GM19463 (cell line): ENCODE measurements at regions not wholly inside any gene's neighbourhood (a gene's known extent, or its start where the extent isn't known, plus 50 kb on each side); places are given as distances from the start of the nearest gene placed in this dataset.
"Not testable (repeated sequence)": the region's sequence is repeated elsewhere in the genome, so short reads cannot be mapped to it uniquely, and the experiment has no call there.

Experiments used
- ATAC-seq: cut with Tn5 transposase; IDR thresholded peaks from one replicate; pipeline ENCODE4 v1.9.1; 2021; ENCODE audit warnings: mild to moderate bottlenecking, moderate library complexity; ENCODE audit not compliant: unreplicated experiment

DNA sequence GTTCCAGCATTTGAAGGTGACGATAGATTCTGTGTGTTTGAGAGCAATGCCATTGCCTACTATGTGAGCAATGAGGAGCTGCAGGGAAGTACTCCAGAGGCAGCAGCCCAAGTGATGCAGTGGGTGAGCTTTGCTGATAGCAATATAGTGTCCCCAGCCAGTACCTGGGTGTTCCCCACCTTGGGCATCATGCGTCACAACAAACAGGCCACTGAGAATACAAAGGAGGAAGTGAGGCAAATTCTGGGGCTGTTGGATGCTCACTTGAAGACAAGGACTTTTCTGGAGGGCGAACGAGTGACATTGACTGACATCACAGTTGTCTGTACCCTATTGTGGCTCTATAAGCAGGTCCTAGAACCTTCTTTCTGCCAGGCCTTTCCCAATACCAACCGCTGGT, 142.0 kb downstream of the PLS3 start:
- ATAC-seq: no peak

DNA sequence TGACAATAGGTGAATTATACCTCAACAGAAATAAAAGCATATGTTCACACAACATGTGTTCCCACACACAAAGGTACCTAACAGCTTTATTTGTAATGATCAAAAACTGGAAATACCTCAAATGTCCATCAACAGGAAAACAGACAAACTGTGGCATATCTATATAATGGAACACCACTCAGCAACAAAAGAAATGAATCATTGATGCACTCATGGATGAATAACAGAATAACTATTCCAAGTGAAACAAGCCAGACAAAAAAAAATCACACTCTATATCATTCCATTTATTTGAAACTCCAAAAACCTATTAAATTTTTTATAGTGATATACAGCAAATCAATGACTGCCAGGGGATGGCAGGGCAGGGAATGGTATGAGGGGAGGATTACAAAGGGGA, 148.1 kb downstream of the PLS3 start:
- ATAC-seq: no peak

DNA sequence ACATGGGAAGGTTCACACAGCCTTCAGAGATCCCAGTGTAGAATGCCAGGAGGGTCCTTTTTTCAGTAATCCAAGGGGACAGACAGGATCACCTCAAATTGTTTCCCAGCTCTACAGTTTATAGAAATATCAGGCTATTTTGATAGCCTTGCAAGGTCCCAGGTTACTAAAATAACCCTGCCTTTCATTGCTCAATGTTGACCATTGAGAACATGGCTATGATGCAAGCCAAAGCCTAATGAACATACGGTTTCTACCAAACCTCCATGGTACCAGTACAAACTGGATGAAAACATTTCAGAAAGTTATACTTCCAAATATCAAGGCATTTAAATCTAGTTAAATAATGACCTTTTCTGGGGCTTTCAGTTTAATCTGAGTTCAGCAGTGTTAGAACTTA, 151.5 kb downstream of the PLS3 start:
- no peak for ATAC-seq

DNA sequence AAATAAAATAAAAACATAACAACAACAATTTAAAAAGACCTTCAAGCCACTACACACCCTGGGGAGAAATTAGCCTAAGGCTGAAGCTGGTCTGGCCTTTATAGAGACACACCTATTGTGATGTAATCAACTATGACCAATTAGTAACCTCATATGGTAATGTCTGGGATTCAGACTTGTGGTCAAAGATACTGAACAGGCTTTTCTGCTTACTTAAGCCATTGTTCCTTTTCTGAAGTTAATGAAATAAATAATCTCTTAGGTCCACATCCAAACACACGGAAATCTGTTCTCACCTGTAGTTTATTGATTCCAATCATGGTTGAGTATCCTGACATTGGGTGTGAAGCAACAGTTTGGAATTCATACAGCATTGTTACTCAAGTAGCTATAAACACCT, 152.5 kb downstream of the PLS3 start:
- ATAC-seq: no peak

DNA sequence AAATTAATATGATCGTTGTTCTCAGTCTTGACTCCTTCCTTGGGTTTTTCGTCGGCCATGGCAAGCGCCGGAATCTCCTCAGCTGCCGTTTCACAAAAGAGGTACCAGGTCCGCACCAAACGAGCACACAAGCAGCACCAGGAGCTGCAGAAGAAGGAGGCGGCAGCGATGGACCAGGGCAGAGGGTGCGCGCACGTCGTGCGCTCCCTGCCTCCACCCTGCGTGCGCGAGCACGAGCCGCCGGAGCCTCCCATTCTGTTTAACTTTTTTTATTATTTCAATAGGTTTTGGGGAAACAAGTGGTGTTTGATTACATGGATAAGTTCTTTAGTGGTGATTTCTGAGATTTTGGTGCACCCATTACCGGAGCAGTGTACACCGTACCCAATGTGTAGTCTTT, 158.2 kb downstream of the PLS3 start:
- no peak for ATAC-seq

DNA sequence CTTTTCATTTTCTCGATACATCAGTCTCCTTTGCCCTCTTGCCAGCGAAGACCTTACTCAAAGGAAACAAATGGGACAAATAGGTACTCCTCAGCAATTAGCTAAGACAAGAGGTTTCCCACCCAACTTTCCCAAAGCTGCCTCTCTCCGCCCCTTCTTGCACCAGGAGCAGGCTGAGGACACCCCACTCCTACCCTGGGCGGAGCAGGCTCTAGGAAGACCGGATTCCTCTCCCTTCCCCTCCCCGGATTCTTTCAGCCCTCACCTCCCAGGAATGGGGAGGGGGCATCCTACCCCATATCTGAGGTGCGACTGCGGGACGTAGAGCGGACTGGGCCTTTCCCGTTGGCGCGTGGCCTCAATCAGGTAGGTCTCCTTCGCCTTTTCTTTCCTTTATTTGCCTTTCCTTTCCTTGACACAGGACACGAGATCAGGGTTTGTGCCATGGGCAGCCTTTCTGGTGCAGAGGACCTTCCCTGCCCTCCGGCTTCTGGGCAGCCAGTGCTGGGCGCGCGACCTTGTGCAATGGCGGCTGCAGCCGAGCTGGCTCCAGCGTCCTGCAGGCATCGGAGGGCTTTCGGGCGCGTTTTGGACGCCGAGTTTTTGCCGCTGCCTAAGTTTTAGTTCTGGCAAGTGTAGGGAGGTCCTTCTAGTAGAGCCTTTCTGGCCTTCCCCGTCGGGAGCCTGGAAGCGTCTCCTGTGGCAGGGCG, 161.9 kb downstream of the PLS3 start:
- not testable (repeated sequence) for ATAC-seq

DNA sequence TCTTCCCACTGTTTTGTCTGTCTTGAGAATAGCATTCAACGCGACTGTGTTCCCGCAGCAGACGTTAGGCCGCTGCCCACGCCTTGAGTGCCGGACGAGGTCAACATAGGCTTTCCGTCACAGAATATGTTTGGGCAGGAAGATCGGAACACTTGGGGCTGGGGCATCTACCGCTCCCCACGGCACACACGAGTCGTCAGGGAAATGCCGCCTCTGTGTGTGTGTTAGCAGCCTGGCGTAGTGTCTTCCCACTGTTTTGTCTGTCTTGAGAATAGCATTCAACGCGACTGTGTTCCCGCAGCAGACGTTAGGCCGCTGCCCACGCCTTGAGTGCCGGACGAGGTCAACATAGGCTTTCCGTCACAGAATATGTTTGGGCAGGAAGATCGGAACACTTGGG, 164.4 kb downstream of the PLS3 start:
- not testable (repeated sequence) for ATAC-seq

DNA sequence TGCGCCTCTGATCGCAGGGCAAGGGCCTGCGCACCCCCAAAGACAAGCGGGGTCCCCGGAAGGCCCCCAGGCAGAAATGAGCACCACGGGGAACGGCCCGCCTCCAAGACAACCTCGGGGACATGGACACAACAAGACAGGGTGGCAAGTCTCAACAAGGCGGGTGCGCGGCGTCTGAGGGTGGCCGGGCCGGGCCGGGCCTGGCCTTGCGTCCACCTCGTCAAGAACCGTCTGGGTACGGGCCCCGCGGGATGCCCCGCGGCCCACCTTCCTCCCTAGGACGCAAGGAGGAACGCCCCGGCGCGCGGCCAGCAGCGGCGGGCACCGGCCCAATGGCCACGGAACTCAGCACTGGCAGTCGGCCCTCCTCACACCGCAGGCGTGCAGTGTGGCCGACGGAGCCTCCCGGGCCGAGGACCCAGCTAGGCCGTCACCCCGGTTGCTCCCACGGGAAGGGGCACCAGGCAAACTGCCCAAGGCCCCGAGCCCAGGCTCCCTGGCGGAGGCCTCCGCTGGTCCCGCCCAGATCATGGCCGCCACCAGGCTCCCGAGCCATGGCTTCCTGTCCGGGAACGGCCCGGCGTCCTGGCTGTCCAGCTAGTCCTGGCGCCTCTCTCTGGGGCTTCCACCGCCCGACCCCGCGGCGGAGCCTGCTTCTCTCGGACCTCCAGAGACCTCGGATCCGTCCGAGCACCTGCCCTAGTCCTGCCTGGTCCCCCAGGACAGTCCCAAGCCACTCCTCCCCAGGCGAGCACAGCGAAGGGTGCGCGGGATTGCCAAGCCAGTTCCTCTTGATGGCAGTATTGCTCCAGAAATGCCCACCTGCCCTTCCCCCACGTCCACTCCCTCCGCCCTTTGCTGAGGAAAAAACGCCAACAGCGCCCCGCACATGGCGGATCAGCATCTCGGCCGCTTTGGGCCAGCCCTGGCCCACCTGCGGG, 167.1 kb downstream of the PLS3 start:
- ATAC-seq: peak; percentile 81

DNA sequence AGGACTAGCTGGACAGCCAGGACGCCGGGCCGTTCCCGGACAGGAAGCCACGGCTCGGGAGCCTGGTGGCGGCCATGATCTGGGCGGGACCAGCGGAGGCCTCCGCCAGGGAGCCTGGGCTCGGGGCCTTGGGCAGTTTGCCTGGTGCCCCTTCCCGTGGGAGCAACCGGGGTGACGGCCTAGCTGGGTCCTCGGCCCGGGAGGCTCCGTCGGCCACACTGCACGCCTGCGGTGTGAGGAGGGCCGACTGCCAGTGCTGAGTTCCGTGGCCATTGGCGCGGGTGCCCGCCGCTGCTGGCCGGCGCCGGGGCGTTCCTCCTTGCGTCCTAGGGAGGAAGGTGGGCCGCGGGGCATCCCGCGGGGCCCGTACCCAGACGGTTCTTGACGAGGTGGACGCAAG, 171.6 kb downstream of the PLS3 start:
- not testable (repeated sequence) for ATAC-seq

DNA sequence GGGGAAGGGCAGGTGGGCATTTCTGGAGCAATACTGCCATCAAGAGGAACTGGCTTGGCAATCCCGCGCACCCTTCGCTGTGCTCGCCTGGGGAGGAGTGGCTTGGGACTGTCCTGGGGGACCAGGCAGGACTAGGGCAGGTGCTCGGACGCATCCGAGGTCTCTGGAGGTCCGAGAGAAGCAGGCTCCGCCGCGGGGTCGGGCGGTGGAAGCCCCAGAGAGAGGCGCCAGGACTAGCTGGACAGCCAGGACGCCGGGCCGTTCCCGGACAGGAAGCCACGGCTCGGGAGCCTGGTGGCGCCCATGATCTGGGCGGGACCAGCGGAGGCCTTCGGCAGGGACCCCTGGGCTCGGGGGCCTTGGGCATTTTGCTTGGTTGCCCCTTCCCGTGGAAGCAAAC, 174.3 kb downstream of the PLS3 start:
- not testable (repeated sequence) for ATAC-seq
